SK-N-SH treated with all-trans-retinoic acid at 6 μM for 48 hours (cell line): ENCODE measurements at regions not wholly inside any gene's neighbourhood (a gene's known extent, or its start where the extent isn't known, plus 50 kb on each side); places are given as distances from the start of the nearest gene placed in this dataset.

Source experiments
- ATAC-seq: fragments of 200-7000 bp; cut with Tn5 transposase; 3 replicates; pipeline ENCODE4 v1.9.1; 2020; ENCODE audit warnings: mild to moderate bottlenecking, moderate library complexity
- ARNTL ChIP-seq: fragments of 450-650 bp; formaldehyde crosslinking; IDR thresholded peaks from 2 replicates; pipeline ENCODE4 v1.5.0; 2020; ENCODE audit warnings: low read depth, mild to moderate bottlenecking, moderate library complexity, borderline replicate concordance
- BACH2 ChIP-seq: fragments of 250-450 bp; sonication (Bioruptor Pico); IDR thresholded peaks from 2 replicates; pipeline ENCODE4 v1.9.0; 2021; ENCODE audit warnings: mild to moderate bottlenecking, borderline replicate concordance
- CREB5 ChIP-seq: fragments of 250-450 bp; sonication (Bioruptor Pico); IDR thresholded peaks from 2 replicates; pipeline ENCODE4 v1.5.1; 2020; ENCODE audit warnings: low read depth, mild to moderate bottlenecking, moderate library complexity
- CSDC2 ChIP-seq: fragments of 250-450 bp; sonication (Bioruptor Pico); IDR thresholded peaks from 2 replicates; pipeline ENCODE4 v1.5.0; 2020; ENCODE audit warnings: mild to moderate bottlenecking, moderate library complexity
- ESRRG ChIP-seq: fragments of 250-450 bp; sonication (Bioruptor Pico); IDR thresholded peaks from 2 replicates; pipeline ENCODE4 v1.6.1; 2021; ENCODE audit warnings: mild to moderate bottlenecking
- GLIS3 ChIP-seq: fragments of 250-450 bp; sonication (Bioruptor Pico); IDR thresholded peaks from 2 replicates; pipeline ENCODE4 v1.5.0; 2020; ENCODE audit warnings: mild to moderate bottlenecking, moderate library complexity
- ISL1 ChIP-seq: fragments of 250-450 bp; sonication (Bioruptor Pico); IDR thresholded peaks from 2 replicates; pipeline ENCODE4 v2.1.2; 2022; ENCODE audit warnings: mild to moderate bottlenecking, moderate library complexity
- POU6F1 ChIP-seq: fragments of 250-450 bp; sonication (Bioruptor Pico); IDR thresholded peaks from 2 replicates; pipeline ENCODE4 v1.8.0; 2021; ENCODE audit warnings: low read depth, mild to moderate bottlenecking, moderate library complexity, borderline replicate concordance
- PPARA ChIP-seq: fragments of 250-450 bp; sonication (Bioruptor Pico); IDR thresholded peaks from 2 replicates; pipeline ENCODE4 v1.5.0; 2020; ENCODE audit warnings: mild to moderate bottlenecking, borderline replicate concordance
- RARB ChIP-seq: fragments of 250-450 bp; sonication (Bioruptor Pico); IDR thresholded peaks from 2 replicates; pipeline ENCODE4 v1.8.0; 2021; ENCODE audit warnings: mild to moderate bottlenecking, moderate library complexity
- SNAI2 ChIP-seq: fragments of 250-450 bp; sonication (Bioruptor Pico); IDR thresholded peaks from 2 replicates; pipeline ENCODE4 v1.5.0; 2020; ENCODE audit warnings: mild to moderate bottlenecking, moderate library complexity
- TCF4 ChIP-seq: fragments of 250-450 bp; sonication (Bioruptor Pico); IDR thresholded peaks from 2 replicates; pipeline ENCODE4 v1.8.0; 2021; ENCODE audit warnings: mild to moderate bottlenecking, moderate library complexity, borderline replicate concordance
- TOX ChIP-seq: fragments of 250-450 bp; sonication (Bioruptor Pico); IDR thresholded peaks from 2 replicates; pipeline ENCODE4 v1.8.0; 2021; ENCODE audit warnings: mild to moderate bottlenecking, moderate library complexity, borderline replicate concordance
- TSHZ2 ChIP-seq: fragments of 250-450 bp; sonication (Bioruptor Pico); IDR thresholded peaks from 2 replicates; pipeline ENCODE4 v1.5.0; 2020; ENCODE audit warnings: mild to moderate bottlenecking, moderate library complexity
- ZC3H10 ChIP-seq: fragments of 250-450 bp; sonication (Bioruptor Pico); IDR thresholded peaks from 2 replicates; pipeline ENCODE4 v1.5.1; 2021; ENCODE audit warnings: mild to moderate bottlenecking, moderate library complexity
- ZFP3 ChIP-seq: fragments of 250-450 bp; sonication (Bioruptor Pico); IDR thresholded peaks from 2 replicates; pipeline ENCODE4 v1.5.0; 2020; ENCODE audit warnings: mild to moderate bottlenecking, moderate library complexity
- ZFP30 ChIP-seq: fragments of 450-650 bp; formaldehyde crosslinking; IDR thresholded peaks from 2 replicates; pipeline ENCODE4 v1.5.0; 2022; ENCODE audit warnings: mild to moderate bottlenecking, moderate library complexity
- ZNF565 ChIP-seq: fragments of 450-650 bp; formaldehyde crosslinking; conservative IDR thresholded peaks from 2 replicates; pipeline ENCODE4 v1.5.0; 2020; ENCODE audit warnings: low read depth, mild to moderate bottlenecking, moderate library complexity
- ZNF70 ChIP-seq: fragments of 450-650 bp; formaldehyde crosslinking; IDR thresholded peaks from 2 replicates; pipeline ENCODE4 v1.5.0; 2020; ENCODE audit warnings: mild to moderate bottlenecking, moderate library complexity
- ZNF8 ChIP-seq: fragments of 450-650 bp; formaldehyde crosslinking; IDR thresholded peaks from 2 replicates; pipeline ENCODE4 v1.5.0; 2020; ENCODE audit warnings: mild to moderate bottlenecking, moderate library complexity
- TF ChIP-seq, protein P1 (sequence below): fragments of 250-450 bp; sonication (Bioruptor Pico); IDR thresholded peaks from 2 replicates; pipeline ENCODE4 v1.8.0; 2020; ENCODE audit warnings: mild to moderate bottlenecking, moderate library complexity, borderline replicate concordance
- TF ChIP-seq, protein P2 (sequence below): fragments of 250-450 bp; sonication (Bioruptor Pico); IDR thresholded peaks from 2 replicates; pipeline ENCODE4 v1.5.1; 2021; ENCODE audit warnings: mild to moderate bottlenecking, moderate library complexity

DNA sequence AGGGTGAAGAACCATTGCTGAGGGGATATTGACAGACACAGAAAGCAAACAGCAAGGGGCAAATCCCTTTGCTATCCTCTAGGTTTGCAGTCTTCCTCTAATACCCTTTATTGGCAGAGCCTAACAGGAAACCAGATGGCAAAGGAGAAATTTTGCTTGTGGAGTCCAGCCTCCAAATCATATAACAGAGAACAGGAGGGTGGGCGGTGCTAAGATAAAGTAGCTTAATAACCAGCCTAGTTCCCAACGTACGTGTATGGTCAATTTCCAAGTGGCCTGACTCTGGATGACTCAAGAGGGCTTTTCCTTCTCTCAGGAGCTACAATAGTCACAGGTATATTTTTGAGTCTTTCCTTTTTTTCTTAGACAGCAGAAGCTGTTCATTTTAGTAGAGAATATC lies 404.5 kb downstream of the PDCD6IP start (continued):
- no peak for TF ChIP-seq CREB5
- no peak for TF ChIP-seq ESRRG (CRISPR knock-in tag)
- no peak for TF ChIP-seq SNAI2 (CRISPR knock-in tag)
- no peak for TF ChIP-seq TCF4 (CRISPR knock-in tag)
- no peak for TF ChIP-seq RARB (CRISPR knock-in tag)
- TF ChIP-seq GLIS3 (CRISPR knock-in tag) = no peak
- TF ChIP-seq BACH2 (CRISPR knock-in tag) = no peak
- TF ChIP-seq ZNF565 (CRISPR knock-in tag) = no peak

DNA sequence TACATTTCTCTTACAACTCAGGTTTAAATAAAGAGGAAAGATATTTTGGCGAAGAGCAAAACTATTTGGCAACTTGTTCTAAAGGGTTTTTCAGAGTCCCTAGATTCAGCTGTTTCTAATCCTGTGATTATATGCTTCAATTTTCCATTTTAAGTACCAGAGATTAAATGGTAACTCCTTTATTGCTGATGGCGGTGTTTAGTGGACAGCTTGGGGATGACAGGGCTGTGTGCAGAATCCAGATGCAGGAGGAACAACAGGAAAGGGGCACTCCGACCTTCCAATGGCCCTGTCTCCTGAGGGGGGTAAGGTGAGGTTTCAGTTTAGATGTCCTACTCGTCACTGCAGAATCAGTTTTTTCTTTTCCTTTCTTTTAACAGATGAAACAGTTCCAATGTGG lies 405.0 kb downstream of the PDCD6IP start:
- ATAC-seq = no peak
- TF ChIP-seq ZNF8 (CRISPR knock-in tag) = no peak
- no peak for TF ChIP-seq CREB5
- TF ChIP-seq ZNF70 (CRISPR knock-in tag) = no peak
- no peak for TF ChIP-seq ZC3H10 (CRISPR knock-in tag)
- TF ChIP-seq SNAI2 (CRISPR knock-in tag) = no peak

- no peak for ATAC-seq
Observed at GRCh38 chr3:34207002-34207401, 408.6 kb downstream of the PDCD6IP start.

DNA sequence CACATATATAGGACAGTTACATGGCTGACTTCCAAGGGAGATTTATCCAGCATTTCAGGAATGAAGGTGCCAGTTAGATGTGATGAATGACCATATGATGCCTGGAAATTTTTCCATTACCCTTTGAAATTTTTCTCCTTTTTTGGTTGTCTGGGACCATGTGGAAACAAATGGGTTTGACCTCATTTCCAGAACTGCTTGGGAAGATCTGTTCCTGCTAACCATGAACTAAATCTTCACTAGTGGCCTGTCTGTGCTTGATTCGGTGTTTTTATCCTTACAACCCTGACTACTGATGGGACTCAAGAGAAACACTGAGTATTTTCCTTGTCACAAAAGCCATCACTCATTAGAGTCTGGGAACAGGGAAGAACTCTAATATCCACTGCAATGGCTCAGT lies 409.4 kb downstream of the PDCD6IP start:
- TF ChIP-seq ZFP30 = no peak
- 0 out of 2 replicates have a peak, but pooled peaks have one; percentile 18 for TF ChIP-seq ISL1 (CRISPR knock-in tag)
- no peak for ATAC-seq

More at GRCh38 chr3:34207002-34207401, 408.6 kb downstream of the PDCD6IP start:
- TF ChIP-seq ZC3H10 (CRISPR knock-in tag) = no peak
- TF ChIP-seq, protein P1, sequence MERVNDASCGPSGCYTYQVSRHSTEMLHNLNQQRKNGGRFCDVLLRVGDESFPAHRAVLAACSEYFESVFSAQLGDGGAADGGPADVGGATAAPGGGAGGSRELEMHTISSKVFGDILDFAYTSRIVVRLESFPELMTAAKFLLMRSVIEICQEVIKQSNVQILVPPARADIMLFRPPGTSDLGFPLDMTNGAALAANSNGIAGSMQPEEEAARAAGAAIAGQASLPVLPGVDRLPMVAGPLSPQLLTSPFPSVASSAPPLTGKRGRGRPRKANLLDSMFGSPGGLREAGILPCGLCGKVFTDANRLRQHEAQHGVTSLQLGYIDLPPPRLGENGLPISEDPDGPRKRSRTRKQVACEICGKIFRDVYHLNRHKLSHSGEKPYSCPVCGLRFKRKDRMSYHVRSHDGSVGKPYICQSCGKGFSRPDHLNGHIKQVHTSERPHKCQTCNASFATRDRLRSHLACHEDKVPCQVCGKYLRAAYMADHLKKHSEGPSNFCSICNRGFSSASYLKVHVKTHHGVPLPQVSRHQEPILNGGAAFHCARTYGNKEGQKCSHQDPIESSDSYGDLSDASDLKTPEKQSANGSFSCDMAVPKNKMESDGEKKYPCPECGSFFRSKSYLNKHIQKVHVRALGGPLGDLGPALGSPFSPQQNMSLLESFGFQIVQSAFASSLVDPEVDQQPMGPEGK = no peak

DNA sequence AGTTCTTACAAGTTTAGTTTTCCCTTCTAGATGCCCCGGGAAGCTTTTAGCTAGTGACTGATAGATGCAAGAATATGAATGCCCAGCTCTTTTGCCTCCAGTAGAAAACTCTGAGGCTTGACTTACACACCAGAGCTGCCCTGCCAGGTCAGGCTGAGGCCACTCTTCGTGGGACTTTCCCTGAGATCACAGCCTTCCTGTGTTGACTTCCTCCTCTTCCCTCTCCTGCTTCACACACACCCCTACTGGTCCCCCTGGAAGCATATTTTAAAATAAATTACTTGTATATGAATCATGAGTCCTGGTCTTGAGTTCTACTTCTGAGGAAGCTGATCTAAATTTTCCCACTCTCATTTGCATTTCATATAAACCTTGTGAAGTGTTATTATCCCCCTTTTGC lies 413.7 kb downstream of the PDCD6IP start:
- TF ChIP-seq ZFP3 (CRISPR knock-in tag) = no peak
- TF ChIP-seq, protein P2, sequence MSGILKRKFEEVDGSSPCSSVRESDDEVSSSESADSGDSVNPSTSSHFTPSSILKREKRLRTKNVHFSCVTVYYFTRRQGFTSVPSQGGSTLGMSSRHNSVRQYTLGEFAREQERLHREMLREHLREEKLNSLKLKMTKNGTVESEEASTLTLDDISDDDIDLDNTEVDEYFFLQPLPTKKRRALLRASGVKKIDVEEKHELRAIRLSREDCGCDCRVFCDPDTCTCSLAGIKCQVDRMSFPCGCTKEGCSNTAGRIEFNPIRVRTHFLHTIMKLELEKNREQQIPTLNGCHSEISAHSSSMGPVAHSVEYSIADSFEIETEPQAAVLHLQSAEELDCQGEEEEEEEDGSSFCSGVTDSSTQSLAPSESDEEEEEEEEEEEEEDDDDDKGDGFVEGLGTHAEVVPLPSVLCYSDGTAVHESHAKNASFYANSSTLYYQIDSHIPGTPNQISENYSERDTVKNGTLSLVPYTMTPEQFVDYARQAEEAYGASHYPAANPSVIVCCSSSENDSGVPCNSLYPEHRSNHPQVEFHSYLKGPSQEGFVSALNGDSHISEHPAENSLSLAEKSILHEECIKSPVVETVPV (CRISPR knock-in tag) = no peak
- no peak for TF ChIP-seq ZNF565 (CRISPR knock-in tag)
- TF ChIP-seq CSDC2 (CRISPR knock-in tag) = no peak
- no peak for TF ChIP-seq ARNTL (CRISPR knock-in tag)
- TF ChIP-seq RARB (CRISPR knock-in tag) = no peak
- TF ChIP-seq POU6F1 (CRISPR knock-in tag) = no peak
- no peak for TF ChIP-seq ISL1 (CRISPR knock-in tag)
- TF ChIP-seq ZNF70 (CRISPR knock-in tag) = no peak
- no peak for TF ChIP-seq GLIS3 (CRISPR knock-in tag)
- no peak for TF ChIP-seq TOX (CRISPR knock-in tag)
- TF ChIP-seq TCF4 (CRISPR knock-in tag) = no peak
- no peak for TF ChIP-seq ZC3H10 (CRISPR knock-in tag)
- no peak for TF ChIP-seq PPARA (CRISPR knock-in tag)
- no peak for TF ChIP-seq BACH2 (CRISPR knock-in tag)
- no peak for TF ChIP-seq TSHZ2 (CRISPR knock-in tag)
- no peak for TF ChIP-seq ZNF8 (CRISPR knock-in tag)
- no peak for TF ChIP-seq CREB5
- no peak for TF ChIP-seq ZFP30
- ATAC-seq = no peak
